ENCODE measurements at regions not wholly inside any gene's neighbourhood (a gene's known extent, or its start where the extent isn't known, plus 50 kb on each side); places are given as distances from the start of the nearest gene placed in this dataset.

DNA sequence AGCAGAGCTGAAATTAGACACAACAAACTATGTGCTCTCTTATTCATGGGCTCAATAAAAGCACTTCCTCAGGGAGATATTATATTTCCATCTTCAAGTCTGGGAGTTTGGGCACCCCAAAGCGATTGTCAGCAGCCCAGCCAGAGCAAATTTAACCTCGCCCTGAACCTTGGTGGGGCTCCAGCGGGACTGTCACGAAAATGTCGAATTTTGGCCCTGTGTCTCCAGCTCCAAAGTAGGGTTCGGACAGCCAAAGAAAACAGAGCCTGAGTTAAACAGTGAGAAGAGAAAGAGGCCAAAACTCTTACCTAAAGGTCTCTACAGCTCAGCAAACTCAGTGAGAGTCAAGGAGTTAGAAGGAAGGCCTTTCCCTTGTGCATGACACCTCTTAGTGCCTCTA is 432.9 kb downstream of the SPATA31D1 start:
- no peak for TF ChIP-seq TAF1 (IDR thresholded peaks at IDR 0.05; ENCODE audit: borderline replicate concordance, insufficient read depth, low read length)
- TF ChIP-seq, protein P1, sequence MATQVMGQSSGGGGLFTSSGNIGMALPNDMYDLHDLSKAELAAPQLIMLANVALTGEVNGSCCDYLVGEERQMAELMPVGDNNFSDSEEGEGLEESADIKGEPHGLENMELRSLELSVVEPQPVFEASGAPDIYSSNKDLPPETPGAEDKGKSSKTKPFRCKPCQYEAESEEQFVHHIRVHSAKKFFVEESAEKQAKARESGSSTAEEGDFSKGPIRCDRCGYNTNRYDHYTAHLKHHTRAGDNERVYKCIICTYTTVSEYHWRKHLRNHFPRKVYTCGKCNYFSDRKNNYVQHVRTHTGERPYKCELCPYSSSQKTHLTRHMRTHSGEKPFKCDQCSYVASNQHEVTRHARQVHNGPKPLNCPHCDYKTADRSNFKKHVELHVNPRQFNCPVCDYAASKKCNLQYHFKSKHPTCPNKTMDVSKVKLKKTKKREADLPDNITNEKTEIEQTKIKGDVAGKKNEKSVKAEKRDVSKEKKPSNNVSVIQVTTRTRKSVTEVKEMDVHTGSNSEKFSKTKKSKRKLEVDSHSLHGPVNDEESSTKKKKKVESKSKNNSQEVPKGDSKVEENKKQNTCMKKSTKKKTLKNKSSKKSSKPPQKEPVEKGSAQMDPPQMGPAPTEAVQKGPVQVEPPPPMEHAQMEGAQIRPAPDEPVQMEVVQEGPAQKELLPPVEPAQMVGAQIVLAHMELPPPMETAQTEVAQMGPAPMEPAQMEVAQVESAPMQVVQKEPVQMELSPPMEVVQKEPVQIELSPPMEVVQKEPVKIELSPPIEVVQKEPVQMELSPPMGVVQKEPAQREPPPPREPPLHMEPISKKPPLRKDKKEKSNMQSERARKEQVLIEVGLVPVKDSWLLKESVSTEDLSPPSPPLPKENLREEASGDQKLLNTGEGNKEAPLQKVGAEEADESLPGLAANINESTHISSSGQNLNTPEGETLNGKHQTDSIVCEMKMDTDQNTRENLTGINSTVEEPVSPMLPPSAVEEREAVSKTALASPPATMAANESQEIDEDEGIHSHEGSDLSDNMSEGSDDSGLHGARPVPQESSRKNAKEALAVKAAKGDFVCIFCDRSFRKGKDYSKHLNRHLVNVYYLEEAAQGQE (IDR thresholded peaks at IDR 0.05; ENCODE audit: insufficient read depth in 1 of 2, low read depth in 2 of 2, low read length in 2 of 2), result no peak
- no peak for TF ChIP-seq POLR2AphosphoS5 (IDR thresholded peaks at IDR 0.05; ENCODE audit: low read depth, low read length)
- no peak for TF ChIP-seq FOXP2 (optimal IDR thresholded peaks at IDR 0.05; ENCODE audit: borderline replicate concordance, extremely low read depth, extremely low read length, insufficient read depth)
- TF ChIP-seq SIN3A (IDR thresholded peaks at IDR 0.05; ENCODE audit: borderline replicate concordance, insufficient read depth, low read length), result no peak

DNA sequence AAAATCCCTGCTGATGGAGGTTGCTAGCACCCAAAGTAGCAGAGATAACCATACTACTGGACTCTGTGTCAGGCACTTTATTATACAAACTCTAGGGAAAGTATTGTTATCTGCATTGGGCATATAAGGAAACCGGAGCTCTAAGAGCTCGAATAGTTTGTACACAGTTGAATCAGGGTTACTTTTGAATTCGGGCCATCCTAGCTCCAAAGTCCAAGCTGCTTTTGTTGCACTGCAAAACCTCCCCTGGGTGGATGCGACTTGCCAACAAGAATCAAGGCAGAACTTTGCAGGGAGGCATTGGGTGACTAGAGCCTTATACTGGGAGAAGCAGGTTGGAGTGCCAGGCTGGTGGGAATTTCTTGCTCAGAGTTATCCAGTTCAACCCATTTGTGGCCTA is 435.1 kb downstream of the SPATA31D1 start:
- TF ChIP-seq FOXP2 (optimal IDR thresholded peaks at IDR 0.05; ENCODE audit: borderline replicate concordance, extremely low read depth, extremely low read length, insufficient read depth) (no peak), POLR2AphosphoS5 (IDR thresholded peaks at IDR 0.05; ENCODE audit: low read depth, low read length) (no peak), TAF1 (IDR thresholded peaks at IDR 0.05; ENCODE audit: borderline replicate concordance, insufficient read depth, low read length) (no peak), SIN3A (IDR thresholded peaks at IDR 0.05; ENCODE audit: borderline replicate concordance, insufficient read depth, low read length) (no peak)
- TF ChIP-seq, protein P1 (IDR thresholded peaks at IDR 0.05; ENCODE audit: insufficient read depth in 1 of 2, low read depth in 2 of 2, low read length in 2 of 2), result no peak

DNA sequence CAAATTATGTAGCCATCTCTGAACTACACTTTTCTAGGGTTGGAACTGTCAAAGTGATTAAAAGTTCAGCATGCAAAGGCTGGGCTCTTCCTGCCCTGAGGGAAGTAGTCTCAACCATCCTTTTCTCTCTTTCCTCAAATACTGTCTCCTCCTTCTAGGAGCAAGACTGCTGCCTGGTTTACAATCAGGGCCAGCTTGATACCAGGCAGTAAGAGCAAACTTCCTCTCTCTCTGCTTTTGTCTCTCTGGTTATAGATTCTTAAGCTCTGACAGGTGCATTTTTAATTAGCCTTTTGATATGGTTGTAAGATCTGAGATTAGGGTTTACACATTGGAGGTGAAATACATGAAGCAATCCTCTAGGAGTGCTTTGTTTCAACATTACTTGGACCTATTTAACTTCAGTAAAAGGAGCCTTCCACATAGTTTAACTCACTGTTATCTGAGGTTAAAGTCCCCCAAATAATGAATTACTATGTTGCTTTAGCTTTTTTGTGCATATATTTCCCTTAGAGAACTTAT is 436.1 kb downstream of the SPATA31D1 start:
- TF ChIP-seq TAF1 (IDR thresholded peaks at IDR 0.05; ENCODE audit: borderline replicate concordance, insufficient read depth, low read length) (no peak), POLR2AphosphoS5 (IDR thresholded peaks at IDR 0.05; ENCODE audit: low read depth, low read length) (no peak)

DNA sequence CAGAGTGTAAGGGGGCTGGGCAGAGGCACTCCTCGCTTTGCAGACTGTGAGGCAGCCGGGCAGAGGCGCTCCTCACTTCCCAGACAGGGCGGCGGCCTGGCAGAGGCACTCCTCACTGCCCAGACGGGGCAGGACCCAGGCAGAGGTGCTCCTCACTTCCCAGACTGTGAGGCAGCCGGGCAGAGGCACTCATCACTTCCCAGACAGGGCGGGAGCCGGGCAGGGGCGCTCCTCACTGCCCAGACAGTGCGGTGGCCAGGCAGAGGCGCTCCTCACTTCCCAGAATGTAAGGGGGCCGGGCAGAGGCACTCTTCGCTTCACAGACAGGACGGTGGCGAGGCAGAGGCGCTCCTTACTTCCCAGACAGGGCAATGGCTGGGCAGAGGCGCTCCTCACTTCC is 442.5 kb downstream of the SPATA31D1 start:
- TF ChIP-seq POLR2AphosphoS5 (IDR thresholded peaks at IDR 0.05; ENCODE audit: low read depth, low read length), result no peak
- no peak for TF ChIP-seq SIN3A (IDR thresholded peaks at IDR 0.05; ENCODE audit: borderline replicate concordance, insufficient read depth, low read length)
- TF ChIP-seq, protein P1 (IDR thresholded peaks at IDR 0.05; ENCODE audit: insufficient read depth in 1 of 2, low read depth in 2 of 2, low read length in 2 of 2), result no peak
- no peak for TF ChIP-seq TAF1 (IDR thresholded peaks at IDR 0.05; ENCODE audit: borderline replicate concordance, insufficient read depth, low read length)
- no peak for TF ChIP-seq FOXP2 (optimal IDR thresholded peaks at IDR 0.05; ENCODE audit: borderline replicate concordance, extremely low read depth, extremely low read length, insufficient read depth)

DNA sequence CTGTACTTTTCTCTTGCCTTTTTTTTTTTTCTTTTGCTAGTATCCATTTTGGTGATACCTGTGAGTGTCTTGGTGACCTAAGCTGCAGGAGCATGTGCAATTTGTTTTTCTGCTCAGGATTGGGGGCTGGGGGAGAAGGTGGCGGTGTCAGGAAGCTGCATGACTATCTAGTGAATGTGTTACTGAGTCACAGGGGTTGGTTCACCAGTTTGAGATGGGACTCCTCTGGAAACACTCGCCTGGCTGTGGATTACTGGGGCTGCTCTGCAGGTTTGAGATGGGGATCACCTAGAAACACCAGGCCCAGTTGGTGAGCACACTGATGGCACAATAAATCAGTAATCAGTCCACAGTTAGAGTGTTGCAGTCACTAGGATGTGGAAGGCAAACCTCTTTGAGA is 447.9 kb downstream of the SPATA31D1 start:
- no peak for TF ChIP-seq POLR2AphosphoS5 (IDR thresholded peaks at IDR 0.05; ENCODE audit: low read depth, low read length)

DNA sequence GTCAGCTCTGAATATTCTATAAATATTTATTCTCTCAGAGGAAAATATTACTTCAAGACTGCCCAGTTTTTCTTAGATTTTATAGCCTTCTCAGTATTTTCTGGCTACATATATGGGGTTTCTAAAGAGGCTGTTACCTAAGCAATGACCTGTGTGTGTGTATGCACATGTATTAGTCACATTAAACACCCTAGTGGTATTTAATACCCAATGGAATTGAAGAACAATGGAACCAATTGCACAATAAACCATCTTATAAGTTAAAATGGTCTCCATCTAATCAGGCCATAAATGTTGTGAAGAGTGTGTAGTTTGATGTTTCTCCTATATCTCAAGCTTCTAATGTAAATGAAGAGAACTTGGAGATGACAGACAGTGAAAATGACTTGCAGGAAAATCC is 450.0 kb downstream of the SPATA31D1 start:
- TF ChIP-seq SIN3A (IDR thresholded peaks at IDR 0.05; ENCODE audit: borderline replicate concordance, insufficient read depth, low read length) (no peak), FOXP2 (optimal IDR thresholded peaks at IDR 0.05; ENCODE audit: borderline replicate concordance, extremely low read depth, extremely low read length, insufficient read depth) (no peak), POLR2AphosphoS5 (IDR thresholded peaks at IDR 0.05; ENCODE audit: low read depth, low read length) (no peak), TAF1 (IDR thresholded peaks at IDR 0.05; ENCODE audit: borderline replicate concordance, insufficient read depth, low read length) (no peak)
- TF ChIP-seq, protein P1 (IDR thresholded peaks at IDR 0.05; ENCODE audit: insufficient read depth in 1 of 2, low read depth in 2 of 2, low read length in 2 of 2), result no peak

All from PFSK-1 (cell line).